Spleen (tissue), 11 donors: ENCODE measurements at regions not wholly inside any gene's neighbourhood (a gene's known extent, or its start where the extent isn't known, plus 50 kb on each side); places are given as distances from the start of the nearest gene placed in this dataset.

Source experiments
- DNase-seq: peaks from one replicate; pipeline ENCODE4 v3.0.0-alpha.2; 2020
- H3K27ac ChIP-seq, 8 donors: fragments of 200-600 bp; sonication (generic) in 7 of 8; 1 replicate in 4 of 8; 2 replicates in 4 of 8; pipeline versions ENCODE4 v1.5.0 to v1.8.0; 2016 to 2021; ENCODE audit warnings: inconsistent platforms in 4 of 8, mild to moderate bottlenecking in 4 of 8, moderate library complexity in 1 of 8
- H3K27me3 ChIP-seq, 7 donors: fragments of 200-600 bp; sonication (generic) in 6 of 7; replicated peaks in 1 of 7; 1 replicate in 4 of 7; 2 replicates in 3 of 7; pipeline versions ENCODE4 v1.5.0 to v1.8.0; 2016 to 2021; ENCODE audit warnings: inconsistent platforms in 3 of 7, mild to moderate bottlenecking in 1 of 7
- H3K36me3 ChIP-seq, 6 donors: fragments of 200-600 bp; sonication (generic) in 5 of 6; 1 replicate in 4 of 6; 2 replicates in 2 of 6; pipeline versions ENCODE4 v1.5.0 to v1.8.0; 2016 to 2021; ENCODE audit warnings: inconsistent platforms in 2 of 6
- H3K4me1 ChIP-seq, 6 donors: fragments of 200-600 bp; sonication (generic) in 5 of 6; 1 replicate in 3 of 6; 2 replicates in 3 of 6; pipeline versions ENCODE4 v1.5.0 to v1.8.0; 2016 to 2021; ENCODE audit warnings: inconsistent platforms in 3 of 6
- H3K4me3 ChIP-seq, 8 donors: fragments of 200-600 bp; sonication (generic) in 7 of 8; 1 replicate in 4 of 8; 2 replicates in 4 of 8; pipeline versions ENCODE4 v1.5.0 to v1.8.0; 2016 to 2021; ENCODE audit warnings: inconsistent platforms in 4 of 8, mild to moderate bottlenecking in 4 of 8, moderate library complexity in 2 of 8
- H3K9me3 ChIP-seq, 8 donors: fragments of 200-600 bp; sonication (generic) in 7 of 8; 1 replicate in 4 of 8; 2 replicates in 4 of 8; pipeline versions ENCODE4 v1.5.0 to v1.8.0; 2016 to 2021; ENCODE audit warnings: inconsistent platforms in 4 of 8
- POLR2A ChIP-seq, 3 donors: fragments of 450-650 bp; IDR thresholded peaks; one replicate each; pipeline ENCODE4 v1.5.1; 2017; ENCODE audit warnings: antibody characterized with exemption in 3 of 3, mild to moderate bottlenecking in 1 of 3
- POLR2AphosphoS5 ChIP-seq, 3 donors: sonication (generic); formaldehyde crosslinking; IDR thresholded peaks; one replicate each; pipeline ENCODE4 v1.5.1; 2017; ENCODE audit warnings: antibody characterized with exemption in 3 of 3
- WGBS, 5 donors: extraction: QIAGEN DNeasy Blood & Tissue Kit in 3 of 5; methylation state at CpG; one replicate each; pipeline versions ENCODE4 v1.1.5 to v1.1.7; 2013 to 2018; 5-methylcytosine and 5-hydroxymethylcytosine counted together
- intact Hi-C: fragments of 100-400 bp; cut with DNase I; formaldehyde crosslinking; loops from one replicate; pipeline ENCODE4 v1.15.0; 2023; ENCODE audit warnings: low total_unique reads
- TF ChIP-seq, protein P1 (sequence below), 11 experiments: fragments of 200-600 bp in 7 of 11; fragments of 450-650 bp in 4 of 11; sonication (generic) in 4 of 11; IDR thresholded peaks in 8 of 11; conservative IDR thresholded peaks in 3 of 11; 1 replicate in 7 of 11; 2 replicates in 4 of 11; pipeline versions ENCODE4 v1.4.0 to v1.8.0; 2016 to 2021; ENCODE audit warnings: antibody characterized with exemption in 11 of 11, inconsistent platforms in 4 of 11, mild to moderate bottlenecking in 1 of 11
- donor health status: healthy with polysubstance abuse.
- donor health status: DM: no; HTN: no; CAD: no; lungs with moderate emphysema.
- donor health status: DM: no; HTN: no; CAD: no.
- donor health status: Bipolar disorder and iron deficiency.
- donor health status: healthy.
- donor health status: DM: no; HTN: no; CAD: no.
- donor health status: DM: yes; HTN: yes; CAD: no.

DNA sequence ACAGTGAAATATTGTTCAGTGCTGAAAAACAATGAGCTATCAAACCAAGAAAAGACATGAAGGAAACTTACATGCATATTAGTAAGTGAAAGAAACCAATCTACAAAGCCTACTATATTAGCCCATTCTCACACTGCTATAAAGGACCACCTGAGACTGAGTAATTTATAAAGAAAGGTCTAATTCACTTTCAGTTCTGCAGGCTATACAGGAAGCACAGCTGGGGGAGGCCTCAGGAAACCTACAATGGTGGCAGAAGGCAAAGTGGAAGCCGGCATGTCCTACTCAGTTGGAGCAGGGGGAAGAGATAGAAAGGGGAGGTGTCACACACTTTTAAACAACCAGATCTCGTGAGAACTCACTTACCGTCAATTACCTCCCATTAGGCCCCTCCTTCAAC, 232.1 kb downstream of the TMX3 start:
- no peaks in the 10 kb centered on the region for H3K9me3 ChIP-seq
- no peaks in the 10 kb centered on the region for H3K27me3 ChIP-seq
- intact Hi-C loops = no loop called here
- no peak overlapping the region for H3K27ac ChIP-seq
- no peaks in the 10 kb centered on the region for H3K4me1 ChIP-seq
- no peaks in the 10 kb centered on the region for H3K36me3 ChIP-seq
- WGBS, 5 donors = 68 to 84% (median 78%) methylated on average over 3 of the region's 3 CpGs
- no peak for DNase-seq
- TF ChIP-seq POLR2A (IDR thresholded peaks at IDR 0.05) (no peak), POLR2AphosphoS5 (IDR thresholded peaks at IDR 0.05) (no peak)
- TF ChIP-seq, protein P1, sequence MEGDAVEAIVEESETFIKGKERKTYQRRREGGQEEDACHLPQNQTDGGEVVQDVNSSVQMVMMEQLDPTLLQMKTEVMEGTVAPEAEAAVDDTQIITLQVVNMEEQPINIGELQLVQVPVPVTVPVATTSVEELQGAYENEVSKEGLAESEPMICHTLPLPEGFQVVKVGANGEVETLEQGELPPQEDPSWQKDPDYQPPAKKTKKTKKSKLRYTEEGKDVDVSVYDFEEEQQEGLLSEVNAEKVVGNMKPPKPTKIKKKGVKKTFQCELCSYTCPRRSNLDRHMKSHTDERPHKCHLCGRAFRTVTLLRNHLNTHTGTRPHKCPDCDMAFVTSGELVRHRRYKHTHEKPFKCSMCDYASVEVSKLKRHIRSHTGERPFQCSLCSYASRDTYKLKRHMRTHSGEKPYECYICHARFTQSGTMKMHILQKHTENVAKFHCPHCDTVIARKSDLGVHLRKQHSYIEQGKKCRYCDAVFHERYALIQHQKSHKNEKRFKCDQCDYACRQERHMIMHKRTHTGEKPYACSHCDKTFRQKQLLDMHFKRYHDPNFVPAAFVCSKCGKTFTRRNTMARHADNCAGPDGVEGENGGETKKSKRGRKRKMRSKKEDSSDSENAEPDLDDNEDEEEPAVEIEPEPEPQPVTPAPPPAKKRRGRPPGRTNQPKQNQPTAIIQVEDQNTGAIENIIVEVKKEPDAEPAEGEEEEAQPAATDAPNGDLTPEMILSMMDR (IDR thresholded peaks at IDR 0.05 in 8 of 11, conservative IDR thresholded peaks at IDR 0.05 in 3 of 11) = no peak
- H3K4me3 ChIP-seq = no peak overlapping the region

DNA sequence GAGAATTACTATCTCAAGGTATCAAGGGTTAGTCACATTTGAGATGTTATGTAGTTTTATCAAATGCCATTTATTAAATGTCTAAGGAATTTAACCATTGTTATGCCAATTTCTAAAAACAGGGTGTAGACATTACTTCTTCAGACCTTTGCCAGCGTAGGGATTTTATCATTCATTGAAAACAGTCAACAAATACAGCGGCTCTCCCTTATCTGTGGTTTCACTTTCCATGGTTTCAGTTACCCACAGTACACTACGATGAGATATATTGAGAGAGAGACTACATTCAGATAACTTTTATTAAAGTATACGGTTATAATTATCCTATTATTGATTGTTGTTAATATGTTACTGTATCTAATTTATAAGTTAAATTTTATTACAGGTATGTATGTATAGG, 234.7 kb downstream of the TMX3 start:
- Histone ChIP-seq H3K4me3 (no peak overlapping the region), H3K9me3 (no peaks in the 10 kb centered on the region), H3K4me1 (no peaks in the 10 kb centered on the region), H3K27ac (no peak overlapping the region), H3K27me3 (no peaks in the 10 kb centered on the region), H3K36me3 (no peaks in the 10 kb centered on the region)
- 77 to 94% (median 87%) methylated on average over 4 of the region's 4 CpGs for WGBS, 5 donors
- TF ChIP-seq POLR2AphosphoS5 (IDR thresholded peaks at IDR 0.05) (no peak), POLR2A (IDR thresholded peaks at IDR 0.05) (no peak)
- TF ChIP-seq, protein P1 (IDR thresholded peaks at IDR 0.05 in 8 of 11, conservative IDR thresholded peaks at IDR 0.05 in 3 of 11) = no peak
- intact Hi-C loops = no loop called here
- DNase-seq = no peak

DNA sequence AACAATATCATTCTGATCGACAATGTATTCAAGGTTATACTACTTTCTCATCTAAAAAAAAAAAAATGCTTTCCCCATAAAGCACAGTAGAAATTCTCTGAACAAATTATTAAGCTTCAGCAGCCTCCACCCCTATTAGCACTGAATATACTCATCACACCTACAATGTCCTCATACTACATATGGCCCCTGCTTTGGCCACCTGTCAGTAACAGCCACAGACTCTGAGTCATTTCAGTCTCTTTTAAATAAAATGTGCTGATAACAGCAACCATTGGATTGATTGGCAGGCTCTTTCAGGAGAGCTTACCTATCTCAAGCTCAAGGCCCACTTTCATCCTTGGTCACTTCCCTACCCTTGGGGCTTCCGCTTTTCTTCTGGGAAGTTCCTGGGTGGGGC, 236.7 kb downstream of the TMX3 start:
- Histone ChIP-seq H3K36me3 (no peaks in the 10 kb centered on the region), H3K9me3 (no peaks in the 10 kb centered on the region), H3K4me3 (no peak overlapping the region), H3K27ac (no peak overlapping the region), H3K27me3 (no peaks in the 10 kb centered on the region), H3K4me1 (no peaks in the 10 kb centered on the region)
- DNase-seq = no peak
- TF ChIP-seq, protein P1 (IDR thresholded peaks at IDR 0.05 in 8 of 11, conservative IDR thresholded peaks at IDR 0.05 in 3 of 11) = no peak
- no peak for TF ChIP-seq POLR2AphosphoS5 (IDR thresholded peaks at IDR 0.05)
- no peak for TF ChIP-seq POLR2A (IDR thresholded peaks at IDR 0.05)
- 72 to 82% (median 75%) methylated on average over 2 of the region's 2 CpGs for WGBS, 5 donors
- intact Hi-C loops = no loop called here

DNA sequence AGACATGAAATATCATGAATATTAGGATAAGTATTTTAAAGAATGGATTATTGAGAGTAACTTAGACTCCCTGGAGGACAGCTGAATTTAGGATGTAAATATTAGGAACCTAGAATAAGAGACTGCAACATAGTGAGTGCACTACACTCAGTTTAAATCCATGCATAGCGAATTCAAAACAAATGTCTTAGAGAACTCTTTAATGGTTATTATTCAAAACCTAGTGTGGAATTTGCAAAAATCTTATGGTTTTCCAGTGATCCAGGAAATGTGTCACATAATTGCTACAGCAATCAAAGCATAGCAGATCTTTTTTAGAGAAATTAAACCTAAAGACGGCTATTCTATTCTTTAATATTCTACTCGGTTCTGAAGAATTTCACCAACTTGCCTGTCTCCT, 239.0 kb downstream of the TMX3 start:
- Histone ChIP-seq H3K36me3 (no peaks in the 10 kb centered on the region), H3K27ac (no peak overlapping the region), H3K27me3 (no peaks in the 10 kb centered on the region), H3K9me3 (no peaks in the 10 kb centered on the region), H3K4me1 (no peaks in the 10 kb centered on the region), H3K4me3 (no peak overlapping the region)
- DNase-seq = no peak
- TF ChIP-seq POLR2A (IDR thresholded peaks at IDR 0.05) (no peak), POLR2AphosphoS5 (IDR thresholded peaks at IDR 0.05) (no peak)
- TF ChIP-seq, protein P1 (IDR thresholded peaks at IDR 0.05 in 8 of 11, conservative IDR thresholded peaks at IDR 0.05 in 3 of 11) = no peak
- intact Hi-C loops = no loop called here
- WGBS, 5 donors = 84 to 92% (median 90%) methylated on average over 3 of the region's 3 CpGs
